NCI-H510A treated with DMSO at 0.1 percent for 48 hours (cell line): ENCODE measurements at regions not wholly inside any gene's neighbourhood (a gene's known extent, or its start where the extent isn't known, plus 50 kb on each side); places are given as distances from the start of the nearest gene placed in this dataset.
"Not testable (repeated sequence)": the region's sequence is repeated elsewhere in the genome, so short reads cannot be mapped to it uniquely, and the experiment has no call there.

Experiments
- DNase-seq: peaks from one replicate; lab custom pipeline; 2025; lab: John Stamatoyannopoulos, UW

- DNase-seq = no peak
These were observed 1365.4 kb downstream of the ARAP2 start for GRCh38 chr4:34878961-34879360.

- DNase-seq = no peak
These were observed 1364.1 kb downstream of the ARAP2 start for GRCh38 chr4:34880246-34880645.

- DNase-seq = no peak
These were observed 1352.4 kb downstream of the ARAP2 start for GRCh38 chr4:34891892-34892291.

GRCh38 chr4:34893382-34893781, 1350.9 kb downstream of the ARAP2 start:
- no peak for DNase-seq

GRCh38 chr4:34920032-34920431, 1324.3 kb downstream of the ARAP2 start:
- no peak for DNase-seq

GRCh38 chr4:34921391-34921790, 1322.9 kb downstream of the ARAP2 start:
- DNase-seq = no peak

- DNase-seq = no peak
These were observed 1322.0 kb downstream of the ARAP2 start for GRCh38 chr4:34922325-34922724.

- DNase-seq = no peak
These were observed 1311.7 kb downstream of the ARAP2 start for GRCh38 chr4:34932591-34932990.

GRCh38 chr4:34935739-34936138, 1308.6 kb downstream of the ARAP2 start:
- no peak for DNase-seq

GRCh38 chr4:34939073-34939472, 1305.2 kb downstream of the ARAP2 start:
- no peak for DNase-seq

- no peak for DNase-seq
These were observed 1300.5 kb downstream of the ARAP2 start for GRCh38 chr4:34943741-34944386.

GRCh38 chr4:34950926-34951325, 1293.4 kb downstream of the ARAP2 start:
- peak; percentile 29 for DNase-seq

GRCh38 chr4:34953145-34953799, 1291.0 kb downstream of the ARAP2 start:
- no peak for DNase-seq

- DNase-seq = no peak
These were observed 1279.7 kb downstream of the ARAP2 start for GRCh38 chr4:34964613-34965012.

GRCh38 chr4:34972189-34972588, 1272.1 kb downstream of the ARAP2 start:
- no peak for DNase-seq

- no peak for DNase-seq
These were observed 1270.5 kb downstream of the ARAP2 start for GRCh38 chr4:34973650-34974312.

GRCh38 chr4:34974313-34974680, 1270.0 kb downstream of the ARAP2 start:
- DNase-seq = no peak

- DNase-seq = not testable (repeated sequence)
These were observed 1223.1 kb downstream of the ARAP2 start for GRCh38 chr4:35021222-35021621.

- DNase-seq = no peak
These were observed 1219.0 kb downstream of the ARAP2 start for GRCh38 chr4:35025152-35025834.

GRCh38 chr4:35038079-35038805, 1206.1 kb downstream of the ARAP2 start:
- no peak for DNase-seq

- DNase-seq = no peak
These were observed 1205.5 kb downstream of the ARAP2 start for GRCh38 chr4:35038845-35039244.

GRCh38 chr4:35052546-35052945, 1191.8 kb downstream of the ARAP2 start:
- DNase-seq = no peak
